Omental fat pad (tissue), 3 donors: ENCODE measurements at regions not wholly inside any gene's neighbourhood (a gene's known extent, or its start where the extent isn't known, plus 50 kb on each side); places are given as distances from the start of the nearest gene placed in this dataset.

Experiments
- ATAC-seq: fragments of 150-250 bp; one replicate; pipeline ENCODE4 v1.9.1; 2016; ENCODE audit warnings: mild to moderate bottlenecking, moderate library complexity; ENCODE audit not compliant: low FRiP score
- DNase-seq: peaks from one replicate; pipeline ENCODE4 v3.0.0-alpha.2; 2019; ENCODE audit warnings: low spot score
- CTCF ChIP-seq, 3 donors: fragments of 450-650 bp; IDR thresholded peaks; one replicate each; pipeline ENCODE4 v1.5.1; 2016 to 2017; ENCODE audit warnings: antibody characterized with exemption in 3 of 3, mild to moderate bottlenecking in 3 of 3, moderate library complexity in 2 of 3

- no peak for TF ChIP-seq CTCF (IDR thresholded peaks at IDR 0.05)
- no peak for ATAC-seq
- no peak for DNase-seq
These were observed 144.2 kb downstream of the TRIM29 start for GRCh38 chr11:119993722-119994121.

- DNase-seq, result no peak
- no peak for TF ChIP-seq CTCF (IDR thresholded peaks at IDR 0.05)
- no peak for ATAC-seq
These were observed 145.5 kb downstream of the TRIM29 start for GRCh38 chr11:119992171-119993051.

DNA sequence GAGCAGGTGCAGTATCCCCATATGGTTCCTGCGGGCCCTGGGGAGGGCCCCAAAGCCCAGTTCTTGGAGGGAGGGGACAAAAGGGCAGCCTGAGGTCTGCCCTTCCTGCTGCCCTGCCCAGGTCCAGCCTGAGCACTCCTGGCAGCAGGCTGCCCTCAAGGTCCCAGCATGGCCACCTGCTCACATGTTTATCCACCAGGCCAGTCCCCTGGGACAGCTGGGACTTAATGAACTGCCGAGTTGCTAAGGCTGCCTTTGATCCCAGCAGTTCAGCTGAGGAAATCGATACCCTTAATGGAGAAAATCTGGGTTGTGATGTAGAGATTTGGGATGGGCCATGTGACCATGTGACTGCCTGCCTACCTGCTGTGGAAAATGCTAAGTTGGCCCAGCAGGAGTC, 146.2 kb downstream of the TRIM29 start:
- DNase-seq, result no peak

DNA sequence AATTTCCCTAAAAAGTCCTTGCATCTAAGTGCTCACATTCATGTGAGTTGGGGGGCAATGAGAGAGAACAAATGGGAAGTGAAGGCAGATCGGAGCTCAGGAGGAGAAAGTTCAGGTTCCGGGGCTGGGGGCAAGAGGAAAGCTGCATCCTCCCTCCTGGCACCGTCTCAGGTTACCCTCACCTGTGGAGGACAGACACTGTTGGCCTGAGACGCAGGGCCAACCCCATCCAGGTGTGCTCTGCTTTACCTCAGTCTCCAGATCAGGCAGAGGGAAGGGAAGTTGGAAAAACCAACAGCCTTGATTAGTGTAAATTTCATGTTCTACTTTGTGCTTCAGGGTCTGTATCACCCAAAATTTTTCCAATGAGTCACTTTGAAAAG, 146.9 kb downstream of the TRIM29 start:
- DNase-seq (no peak), ATAC-seq (no peak)
- TF ChIP-seq CTCF (IDR thresholded peaks at IDR 0.05), result no peak

More for the DNA sequence above, 146.2 kb downstream of the TRIM29 start:
- no peak for TF ChIP-seq CTCF (IDR thresholded peaks at IDR 0.05)
- ATAC-seq, result no peak

DNA sequence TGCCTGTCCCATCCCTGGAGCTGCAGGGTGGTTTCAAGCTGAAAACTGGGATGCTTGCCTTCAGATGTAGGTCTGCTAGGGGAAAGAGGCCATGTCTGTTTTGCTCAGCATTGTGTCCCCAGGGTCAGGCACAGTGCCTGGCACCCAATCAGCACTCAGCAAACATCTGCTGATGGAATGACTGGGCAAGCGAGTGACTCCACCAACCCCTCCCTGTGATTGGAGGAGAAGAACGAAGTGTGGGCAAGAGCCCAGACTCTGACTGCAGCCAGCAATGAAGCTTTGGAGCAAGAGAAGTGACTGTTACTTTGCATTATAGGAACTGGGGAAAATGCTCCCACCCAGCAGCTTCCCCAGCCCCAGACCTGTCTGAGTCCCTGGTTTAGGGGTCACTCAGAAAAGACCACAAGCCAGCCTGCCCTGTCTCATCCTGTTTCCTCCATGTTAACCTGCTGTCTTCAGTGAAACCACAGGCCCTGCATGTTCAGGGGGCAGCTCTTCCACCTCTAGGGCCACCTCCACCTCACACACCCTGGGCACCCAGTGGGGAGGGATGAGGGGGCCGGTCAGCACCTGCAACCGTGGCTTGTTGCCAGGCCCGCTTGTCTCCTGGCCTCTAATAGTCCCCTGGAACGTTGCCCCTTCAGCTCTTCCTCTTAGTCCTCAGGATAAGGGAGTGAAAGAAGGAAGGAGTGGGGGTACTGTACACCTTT, 147.4 kb downstream of the TRIM29 start:
- ATAC-seq (no peak), DNase-seq (no peak)
- no peak for TF ChIP-seq CTCF (IDR thresholded peaks at IDR 0.05)

DNA sequence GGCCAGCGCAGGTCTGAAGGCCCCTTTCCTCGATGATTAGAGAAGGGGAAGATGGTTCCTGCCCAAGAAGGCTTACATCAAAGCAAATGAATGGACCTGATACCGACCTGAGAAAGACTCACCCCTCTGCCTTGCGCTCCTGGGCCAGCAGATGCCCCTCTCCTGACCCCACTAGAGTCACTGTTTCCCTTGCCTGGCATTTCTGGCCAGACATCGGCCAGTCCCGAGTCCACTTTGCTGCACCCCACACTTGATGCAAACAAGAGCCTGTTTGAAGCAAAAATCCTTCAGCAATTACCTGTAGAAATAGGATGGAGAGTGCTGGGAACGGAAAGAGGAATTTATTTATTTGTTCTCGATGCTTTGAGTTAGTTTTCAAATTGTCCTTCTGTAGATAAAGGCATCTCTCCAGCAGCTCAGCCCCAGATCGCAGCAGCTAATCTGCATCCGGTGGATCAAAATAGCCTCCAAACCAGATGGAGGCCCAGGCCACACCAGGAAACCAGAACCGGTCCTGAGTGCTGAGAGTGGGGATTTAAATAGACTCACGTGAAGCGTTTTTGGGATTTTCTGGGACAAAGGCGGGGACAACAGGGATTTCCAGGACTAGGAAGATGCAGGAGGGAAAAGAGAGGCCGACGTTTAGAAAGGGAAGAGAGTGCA, 148.6 kb downstream of the TRIM29 start:
- DNase-seq, result no peak
- TF ChIP-seq CTCF (IDR thresholded peaks at IDR 0.05), result no peak
- ATAC-seq, result no peak
